ENCODE measurements at regions not wholly inside any gene's neighbourhood (a gene's known extent, or its start where the extent isn't known, plus 50 kb on each side); places are given as distances from the start of the nearest gene placed in this dataset.
"Not testable (repeated sequence)": the region's sequence is repeated elsewhere in the genome, so short reads cannot be mapped to it uniquely, and the experiment has no call there.

GRCh38 chr17:71022758-71023157, 853.4 kb downstream of the KCNJ2 start:
- Histone ChIP-seq H3K36me3 (ENCODE audit: control insufficient read depth, insufficient read depth, low read length) (no peaks in the 10 kb centered on the region), H3K4me3 (ENCODE audit: low read length) (no peak overlapping the region), H3K27me3 (ENCODE audit: control insufficient read depth, insufficient read depth, low read length) (no peaks in the 10 kb centered on the region), H3K9me3 (ENCODE audit: control insufficient read depth, low read length) (no peaks in the 10 kb centered on the region), H3K9ac (ENCODE audit: low read length) (no peak overlapping the region), H3K4me1 (ENCODE audit: control insufficient read depth, insufficient read depth, low read length) (no peaks in the 10 kb centered on the region)

GRCh38 chr17:71023249-71024030, 854.1 kb downstream of the KCNJ2 start:
- H3K9ac ChIP-seq (ENCODE audit: low read length) = no peak overlapping the region
- no peaks in the 10 kb centered on the region for H3K36me3 ChIP-seq (ENCODE audit: control insufficient read depth, insufficient read depth, low read length)
- no peaks in the 10 kb centered on the region for H3K4me1 ChIP-seq (ENCODE audit: control insufficient read depth, insufficient read depth, low read length)
- H3K27me3 ChIP-seq (ENCODE audit: control insufficient read depth, insufficient read depth, low read length) = no peaks in the 10 kb centered on the region
- H3K4me3 ChIP-seq (ENCODE audit: low read length) = no peak overlapping the region
- H3K9me3 ChIP-seq (ENCODE audit: control insufficient read depth, low read length) = no peaks in the 10 kb centered on the region

- Histone ChIP-seq H3K9me3 (ENCODE audit: control insufficient read depth, low read length) (no peaks in the 10 kb centered on the region), H3K4me1 (ENCODE audit: control insufficient read depth, insufficient read depth, low read length) (no peaks in the 10 kb centered on the region), H3K27me3 (ENCODE audit: control insufficient read depth, insufficient read depth, low read length) (no peaks in the 10 kb centered on the region)
Observed at GRCh38 chr17:71024172-71024571, 854.8 kb downstream of the KCNJ2 start.

GRCh38 chr17:71024969-71025368, 855.6 kb downstream of the KCNJ2 start:
- H3K4me1 ChIP-seq (ENCODE audit: control insufficient read depth, insufficient read depth, low read length) = no peaks in the 10 kb centered on the region
- H3K9me3 ChIP-seq (ENCODE audit: control insufficient read depth, low read length) = no peaks in the 10 kb centered on the region
- H3K4me3 ChIP-seq (ENCODE audit: low read length) = no peak overlapping the region
- no peaks in the 10 kb centered on the region for H3K36me3 ChIP-seq (ENCODE audit: control insufficient read depth, insufficient read depth, low read length)
- H3K9ac ChIP-seq (ENCODE audit: low read length) = no peak overlapping the region
- no peaks in the 10 kb centered on the region for H3K27me3 ChIP-seq (ENCODE audit: control insufficient read depth, insufficient read depth, low read length)

More at GRCh38 chr17:71024172-71024571, 854.8 kb downstream of the KCNJ2 start:
- Histone ChIP-seq H3K36me3 (ENCODE audit: control insufficient read depth, insufficient read depth, low read length) (no peaks in the 10 kb centered on the region), H3K4me3 (ENCODE audit: low read length) (no peak overlapping the region), H3K9ac (ENCODE audit: low read length) (no peak overlapping the region)

GRCh38 chr17:71029246-71029645, 859.9 kb downstream of the KCNJ2 start:
- no peaks in the 10 kb centered on the region for H3K4me1 ChIP-seq (ENCODE audit: control insufficient read depth, insufficient read depth, low read length)
- H3K36me3 ChIP-seq (ENCODE audit: control insufficient read depth, insufficient read depth, low read length) = no peaks in the 10 kb centered on the region
- no peak overlapping the region for H3K4me3 ChIP-seq (ENCODE audit: low read length)
- no peaks in the 10 kb centered on the region for H3K9me3 ChIP-seq (ENCODE audit: control insufficient read depth, low read length)
- no peak overlapping the region for H3K9ac ChIP-seq (ENCODE audit: low read length)
- H3K27me3 ChIP-seq (ENCODE audit: control insufficient read depth, insufficient read depth, low read length) = no peaks in the 10 kb centered on the region

GRCh38 chr17:71031286-71031685, 862.0 kb downstream of the KCNJ2 start:
- not testable (repeated sequence) for H3K36me3 ChIP-seq (ENCODE audit: control insufficient read depth, insufficient read depth, low read length); H3K4me3 ChIP-seq (ENCODE audit: low read length); H3K9me3 ChIP-seq (ENCODE audit: control insufficient read depth, low read length); H3K4me1 ChIP-seq (ENCODE audit: control insufficient read depth, insufficient read depth, low read length); H3K9ac ChIP-seq (ENCODE audit: low read length); H3K27me3 ChIP-seq (ENCODE audit: control insufficient read depth, insufficient read depth, low read length)

GRCh38 chr17:71032746-71033273, 863.5 kb downstream of the KCNJ2 start:
- Histone ChIP-seq H3K36me3 (ENCODE audit: control insufficient read depth, insufficient read depth, low read length) (no peaks in the 10 kb centered on the region), H3K9me3 (ENCODE audit: control insufficient read depth, low read length) (no peaks in the 10 kb centered on the region)

GRCh38 chr17:71033336-71033735, 864.0 kb downstream of the KCNJ2 start:
- Histone ChIP-seq H3K4me1 (ENCODE audit: control insufficient read depth, insufficient read depth, low read length) (no peaks in the 10 kb centered on the region), H3K27me3 (ENCODE audit: control insufficient read depth, insufficient read depth, low read length) (no peaks in the 10 kb centered on the region), H3K36me3 (ENCODE audit: control insufficient read depth, insufficient read depth, low read length) (no peaks in the 10 kb centered on the region), H3K4me3 (ENCODE audit: low read length) (no peak overlapping the region), H3K9ac (ENCODE audit: low read length) (no peak overlapping the region), H3K9me3 (ENCODE audit: control insufficient read depth, low read length) (no peaks in the 10 kb centered on the region)

More at GRCh38 chr17:71032746-71033273, 863.5 kb downstream of the KCNJ2 start:
- Histone ChIP-seq H3K4me1 (ENCODE audit: control insufficient read depth, insufficient read depth, low read length) (no peaks in the 10 kb centered on the region), H3K9ac (ENCODE audit: low read length) (no peak overlapping the region), H3K4me3 (ENCODE audit: low read length) (no peak overlapping the region), H3K27me3 (ENCODE audit: control insufficient read depth, insufficient read depth, low read length) (no peaks in the 10 kb centered on the region)

- H3K4me3 ChIP-seq (ENCODE audit: low read length) = no peak overlapping the region
- H3K27me3 ChIP-seq (ENCODE audit: control insufficient read depth, insufficient read depth, low read length) = no peaks in the 10 kb centered on the region
- H3K9ac ChIP-seq (ENCODE audit: low read length) = no peak overlapping the region
- H3K9me3 ChIP-seq (ENCODE audit: control insufficient read depth, low read length) = no peaks in the 10 kb centered on the region
- H3K4me1 ChIP-seq (ENCODE audit: control insufficient read depth, insufficient read depth, low read length) = no peaks in the 10 kb centered on the region
- H3K36me3 ChIP-seq (ENCODE audit: control insufficient read depth, insufficient read depth, low read length) = no peaks in the 10 kb centered on the region
Observed at GRCh38 chr17:71035226-71035625, 865.9 kb downstream of the KCNJ2 start.

GRCh38 chr17:71037386-71037785, 868.1 kb downstream of the KCNJ2 start:
- no peaks in the 10 kb centered on the region for H3K27me3 ChIP-seq (ENCODE audit: control insufficient read depth, insufficient read depth, low read length)
- no peak overlapping the region for H3K4me3 ChIP-seq (ENCODE audit: low read length)
- H3K36me3 ChIP-seq (ENCODE audit: control insufficient read depth, insufficient read depth, low read length) = no peaks in the 10 kb centered on the region
- no peaks in the 10 kb centered on the region for H3K4me1 ChIP-seq (ENCODE audit: control insufficient read depth, insufficient read depth, low read length)
- no peak overlapping the region for H3K9ac ChIP-seq (ENCODE audit: low read length)
- no peaks in the 10 kb centered on the region for H3K9me3 ChIP-seq (ENCODE audit: control insufficient read depth, low read length)

- no peak overlapping the region for H3K4me3 ChIP-seq (ENCODE audit: low read length)
- no peaks in the 10 kb centered on the region for H3K27me3 ChIP-seq (ENCODE audit: control insufficient read depth, insufficient read depth, low read length)
Observed at GRCh38 chr17:71039391-71039790, 870.1 kb downstream of the KCNJ2 start.

GRCh38 chr17:71052971-71053370, 883.6 kb downstream of the KCNJ2 start:
- Histone ChIP-seq H3K9ac (ENCODE audit: low read length) (no peak overlapping the region), H3K36me3 (ENCODE audit: control insufficient read depth, insufficient read depth, low read length) (no peaks in the 10 kb centered on the region), H3K9me3 (ENCODE audit: control insufficient read depth, low read length) (no peaks in the 10 kb centered on the region), H3K4me1 (ENCODE audit: control insufficient read depth, insufficient read depth, low read length) (peaks cover 3% of the 10 kb centered on the region), H3K4me3 (ENCODE audit: low read length) (no peak overlapping the region), H3K27me3 (ENCODE audit: control insufficient read depth, insufficient read depth, low read length) (no peaks in the 10 kb centered on the region)

More at GRCh38 chr17:71039391-71039790, 870.1 kb downstream of the KCNJ2 start:
- Histone ChIP-seq H3K9me3 (ENCODE audit: control insufficient read depth, low read length) (no peaks in the 10 kb centered on the region), H3K9ac (ENCODE audit: low read length) (no peak overlapping the region), H3K4me1 (ENCODE audit: control insufficient read depth, insufficient read depth, low read length) (no peaks in the 10 kb centered on the region), H3K36me3 (ENCODE audit: control insufficient read depth, insufficient read depth, low read length) (no peaks in the 10 kb centered on the region)

Measured in mucosa of stomach (tissue), 1 donor.